NAMALWA (cell line): ENCODE measurements at regions not wholly inside any gene's neighbourhood (a gene's known extent, or its start where the extent isn't known, plus 50 kb on each side); places are given as distances from the start of the nearest gene placed in this dataset.
"Not testable (repeated sequence)": the region's sequence is repeated elsewhere in the genome, so short reads cannot be mapped to it uniquely, and the experiment has no call there.

Experiments
- DNase-seq: peaks from one replicate; pipeline ENCODE4 v3.0.0-alpha.2; 2015; ENCODE audit warnings: low spot score

GRCh38 chr16:54985156-54985555 is 54.5 kb downstream of the IRX5 start:
- no peak for DNase-seq

GRCh38 chr16:54985668-54986067 is 55.0 kb downstream of the IRX5 start:
- DNase-seq, result no peak

DNA sequence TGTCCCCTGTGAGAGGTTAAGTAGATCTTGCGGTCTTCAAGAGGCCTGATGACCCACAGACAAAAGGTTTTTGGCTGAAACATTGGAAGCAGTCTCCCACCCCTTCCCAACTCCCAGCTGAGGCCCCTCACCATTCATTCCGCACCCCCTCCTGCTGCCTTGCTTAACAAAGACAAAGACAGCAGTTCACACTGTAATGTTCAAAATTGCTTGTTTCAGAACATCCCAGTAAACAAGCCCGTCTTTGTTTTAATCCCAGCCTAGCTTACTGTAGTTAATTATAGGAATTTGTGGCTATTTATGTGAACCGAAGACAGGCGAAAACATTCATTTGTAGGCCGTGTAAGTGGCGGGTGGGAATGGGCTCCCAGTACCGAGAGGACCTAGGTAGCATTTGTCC is 55.7 kb downstream of the IRX5 start:
- DNase-seq, result no peak

GRCh38 chr16:54987081-54987480 is 56.4 kb downstream of the IRX5 start:
- no peak for DNase-seq

GRCh38 chr16:54991525-54991924 is 60.9 kb downstream of the IRX5 start:
- no peak for DNase-seq

GRCh38 chr16:54991946-54992345 is 61.3 kb downstream of the IRX5 start:
- DNase-seq, result not testable (repeated sequence)

DNA sequence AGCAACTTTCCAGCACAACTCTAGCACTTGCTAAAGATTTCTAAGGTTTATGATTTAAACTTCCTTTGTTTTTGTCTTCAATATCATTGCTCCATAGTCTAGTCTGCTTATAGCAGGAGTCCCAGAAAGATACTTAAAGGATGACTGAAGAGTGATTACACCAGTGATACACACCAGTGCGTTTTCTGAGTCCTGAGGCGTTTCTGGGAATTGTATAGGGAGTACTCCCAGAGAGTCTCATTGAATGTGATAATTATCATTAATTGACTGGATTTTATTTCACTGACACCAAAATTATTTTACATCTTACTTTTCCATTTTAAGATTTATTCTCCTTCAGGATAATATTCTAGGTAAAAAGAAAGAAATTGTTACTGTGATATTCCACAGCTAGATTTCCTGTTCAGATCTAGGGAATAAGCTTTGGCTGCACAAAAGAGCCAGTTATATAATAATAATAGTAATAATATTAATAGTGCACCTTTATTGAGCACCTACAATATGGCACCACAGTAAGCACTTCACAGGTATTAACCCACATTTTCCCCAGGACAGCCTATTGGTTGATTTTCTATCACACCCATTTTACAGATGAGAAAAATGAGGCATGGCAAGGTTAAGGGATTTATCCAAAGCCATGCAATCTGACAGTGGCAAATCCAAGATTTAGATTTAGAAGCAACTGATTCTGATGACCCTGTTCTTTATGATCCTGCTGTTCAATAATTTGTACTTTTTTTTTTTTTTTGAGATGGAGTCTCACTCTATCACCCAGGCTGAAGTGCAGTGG is 62.6 kb downstream of the IRX5 start:
- DNase-seq, result no peak

- DNase-seq, result no peak
Observed at GRCh38 chr16:54996186-54996585, 65.5 kb downstream of the IRX5 start.

DNA sequence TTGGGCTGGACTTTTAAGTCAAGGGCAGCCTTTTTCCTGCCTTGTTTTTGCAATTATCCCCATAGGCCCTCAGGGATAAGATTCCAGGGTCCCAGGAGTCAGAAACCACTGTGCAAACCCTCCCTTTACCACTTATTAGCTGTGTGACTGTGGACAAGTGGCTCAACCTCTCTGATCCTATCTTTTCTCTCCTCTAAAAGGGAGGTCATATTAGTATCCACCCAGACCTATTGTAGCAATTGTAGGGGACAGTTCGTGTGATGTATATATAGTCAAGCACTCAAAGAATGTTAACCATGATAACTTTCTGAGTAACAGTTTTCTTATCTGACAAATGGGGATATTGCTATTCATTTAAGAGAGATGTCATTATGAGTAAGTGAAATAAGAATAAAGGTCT is 68.2 kb downstream of the IRX5 start:
- DNase-seq, result no peak

- no peak for DNase-seq
Observed at GRCh38 chr16:54999481-54999880, 68.8 kb downstream of the IRX5 start.

DNA sequence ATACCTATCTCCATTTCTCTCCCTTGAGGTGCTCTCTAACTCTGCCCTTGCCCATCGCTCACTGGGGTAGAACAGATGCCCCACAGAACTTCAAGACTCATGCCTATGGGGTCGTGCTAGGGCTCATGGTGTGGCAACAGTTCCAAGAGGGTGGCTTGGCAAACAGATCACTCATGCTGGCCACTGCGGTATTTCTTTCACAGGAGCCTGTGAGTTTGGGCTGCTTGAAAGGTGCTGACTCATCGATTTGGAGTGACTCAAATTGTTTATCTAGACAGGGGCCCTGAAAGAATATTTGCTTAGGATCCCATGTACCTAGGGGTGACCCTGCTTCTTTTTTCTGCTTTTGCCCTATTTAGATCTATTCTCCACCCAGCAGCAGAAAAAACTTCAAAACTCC is 69.9 kb downstream of the IRX5 start:
- no peak for DNase-seq

- DNase-seq, result no peak
Observed at GRCh38 chr16:55001931-55002330, 71.3 kb downstream of the IRX5 start.

GRCh38 chr16:55002419-55002818 is 71.8 kb downstream of the IRX5 start:
- no peak for DNase-seq

DNA sequence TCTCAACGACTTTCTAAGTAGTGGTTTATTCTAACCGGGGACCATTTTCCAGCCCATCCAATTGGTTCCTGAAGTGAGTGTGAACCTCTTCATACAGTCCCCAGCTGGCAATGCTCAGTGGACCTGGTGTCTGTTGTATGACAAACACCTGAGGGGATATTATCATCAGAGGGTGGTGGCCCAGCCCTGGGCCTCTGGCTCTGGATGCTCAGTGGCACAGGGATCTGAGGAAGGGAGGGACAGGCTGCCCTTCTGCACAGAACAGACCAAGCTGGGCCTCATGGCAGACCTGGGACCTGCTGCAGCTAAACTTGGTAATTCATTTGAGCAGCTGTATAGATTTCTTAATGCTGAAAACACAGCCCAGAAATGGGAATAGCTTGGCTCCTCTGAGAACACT is 72.6 kb downstream of the IRX5 start:
- DNase-seq, result no peak

- no peak for DNase-seq
Observed at GRCh38 chr16:55003916-55004315, 73.3 kb downstream of the IRX5 start.

DNA sequence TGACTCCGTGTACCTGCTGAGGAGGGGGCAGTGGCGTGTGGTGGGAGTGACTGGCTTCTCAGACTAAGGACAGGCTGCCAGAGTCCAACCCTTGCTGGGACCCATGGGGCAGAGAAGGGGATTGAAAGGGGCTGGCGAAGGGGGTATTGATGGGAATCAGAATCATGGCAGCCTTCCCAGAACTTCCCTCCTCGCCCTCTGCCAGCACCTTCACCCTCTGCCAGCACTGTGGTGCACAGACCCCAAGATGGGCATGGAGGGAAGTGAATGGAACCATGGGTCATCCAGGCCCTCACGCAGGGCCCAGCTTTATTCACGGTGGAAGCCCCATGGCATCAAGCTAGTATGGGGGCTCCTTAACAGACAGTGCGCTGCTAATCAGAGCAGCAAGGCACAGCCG is 76.8 kb downstream of the IRX5 start:
- DNase-seq, result no peak

DNA sequence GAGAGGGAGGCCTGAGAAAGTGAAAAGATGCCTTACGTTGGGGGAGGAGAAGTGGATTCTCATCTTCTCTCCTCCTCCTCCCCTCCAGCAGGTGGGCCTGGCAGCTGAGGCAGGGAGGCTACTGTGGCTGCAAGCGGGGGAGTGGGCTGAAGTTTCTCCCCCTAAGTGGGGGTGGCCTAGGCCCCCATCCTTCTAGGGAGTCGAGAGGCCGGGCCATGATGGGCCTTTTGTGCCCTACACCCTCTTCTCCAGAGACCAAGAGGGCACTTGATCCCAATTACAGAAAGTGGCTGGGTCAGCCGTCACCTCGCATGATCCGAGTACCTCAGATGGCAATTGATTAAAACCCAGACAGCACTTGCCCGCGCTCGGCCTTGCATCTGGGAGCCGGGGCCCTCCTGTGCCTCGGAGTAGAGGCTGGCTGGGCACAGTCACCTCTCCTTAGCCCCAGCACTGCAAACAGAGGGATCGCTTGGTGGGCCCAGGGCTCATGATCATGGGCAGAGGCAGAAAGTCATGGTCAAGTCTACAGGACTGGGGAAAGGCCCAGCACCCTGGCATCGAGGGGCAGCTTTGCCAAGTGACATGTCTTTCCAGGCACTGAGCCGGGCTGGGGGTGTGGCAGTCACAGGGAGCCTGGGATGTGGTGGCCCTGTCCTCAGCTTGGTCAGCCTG is 78.3 kb downstream of the IRX5 start:
- DNase-seq, result no peak

GRCh38 chr16:55009581-55009980 is 78.9 kb downstream of the IRX5 start:
- no peak for DNase-seq

GRCh38 chr16:55010492-55011160 is 80.0 kb downstream of the IRX5 start:
- DNase-seq, result no peak

DNA sequence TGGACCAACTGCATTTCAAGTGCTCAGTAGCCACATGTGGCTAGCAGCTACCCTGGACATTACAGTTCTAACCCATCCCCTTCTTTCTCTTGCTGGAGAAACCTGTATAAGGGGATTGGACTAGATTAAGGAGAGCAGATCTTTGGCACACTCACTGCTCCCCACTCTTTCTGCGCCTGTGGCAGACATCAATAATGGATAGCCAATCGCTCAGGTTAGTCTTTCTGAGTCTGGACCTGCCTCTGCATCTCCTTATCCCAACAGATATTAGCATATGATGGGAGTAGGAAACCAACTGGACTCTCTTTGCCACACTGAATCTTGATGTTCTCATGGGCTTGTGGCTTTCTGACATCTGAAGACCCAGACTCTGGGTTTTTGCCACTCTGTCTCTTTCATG is 81.7 kb downstream of the IRX5 start:
- no peak for DNase-seq

GRCh38 chr16:55012793-55013192 is 82.1 kb downstream of the IRX5 start:
- DNase-seq, result no peak

GRCh38 chr16:55014022-55014421 is 83.4 kb downstream of the IRX5 start:
- no peak for DNase-seq

- DNase-seq, result no peak
Observed at GRCh38 chr16:55015181-55015913, 84.7 kb downstream of the IRX5 start.
